GM23248 (cell line): ENCODE measurements at regions not wholly inside any gene's neighbourhood (a gene's known extent, or its start where the extent isn't known, plus 50 kb on each side); places are given as distances from the start of the nearest gene placed in this dataset.

Experiments used
- DNase-seq: peaks from one replicate; pipeline ENCODE4 v3.0.0-alpha.2; 2015
- H2AFZ ChIP-seq: fragments of 200-600 bp; sonication (generic); 2 replicates; pipeline ENCODE4 v1.6.1; 2016; ENCODE audit warnings: antibody characterized with exemption
- H3F3A ChIP-seq: fragments of 200-600 bp; sonication (generic); 2 replicates; pipeline ENCODE4 v1.6.1; 2016; ENCODE audit warnings: mild to moderate bottlenecking, antibody characterized with exemption, mixed run types; ENCODE audit not compliant: insufficient read depth
- H3K27ac ChIP-seq: fragments of 200-600 bp; sonication (generic); 2 replicates; pipeline ENCODE4 v1.5.1; 2016; ENCODE audit warnings: mild to moderate bottlenecking
- H3K27me3 ChIP-seq: fragments of 200-600 bp; sonication (generic); replicated peaks from 2 replicates; pipeline ENCODE4 v1.6.1; 2016; ENCODE audit warnings: mild to moderate bottlenecking; ENCODE audit not compliant: insufficient read depth
- H3K36me3 ChIP-seq: fragments of 200-600 bp; sonication (generic); 2 replicates; pipeline ENCODE4 v1.6.1; 2016; ENCODE audit warnings: low read depth, mild to moderate bottlenecking
- H3K4me1 ChIP-seq: fragments of 200-600 bp; sonication (generic); 2 replicates; pipeline ENCODE4 v1.6.1; 2016; ENCODE audit warnings: mild to moderate bottlenecking; ENCODE audit not compliant: insufficient read depth
- H3K4me2 ChIP-seq: fragments of 200-600 bp; sonication (generic); one replicate; pipeline ENCODE4 v1.6.1; 2016; ENCODE audit warnings: mild to moderate bottlenecking; ENCODE audit not compliant: unreplicated experiment
- H3K4me3 ChIP-seq: fragments of 200-600 bp; sonication (generic); 2 replicates; pipeline ENCODE4 v1.5.1; 2016; ENCODE audit warnings: mild to moderate bottlenecking
- H3K79me2 ChIP-seq: fragments of 200-600 bp; sonication (generic); 2 replicates; pipeline ENCODE4 v1.6.1; 2016; ENCODE audit warnings: mild to moderate bottlenecking; ENCODE audit not compliant: insufficient read depth
- H3K9ac ChIP-seq: fragments of 200-600 bp; sonication (generic); 2 replicates; pipeline ENCODE4 v1.6.1; 2016; ENCODE audit warnings: mild to moderate bottlenecking
- H3K9me2 ChIP-seq: fragments of 200-600 bp; sonication (generic); 2 replicates; pipeline ENCODE4 v1.6.1; 2016; ENCODE audit warnings: mixed run types, mild to moderate bottlenecking, moderate library complexity; ENCODE audit not compliant: insufficient read depth
- H3K9me3 ChIP-seq: fragments of 200-600 bp; sonication (generic); one replicate; pipeline ENCODE4 v1.6.1; 2017; ENCODE audit warnings: low read depth
- H4K20me1 ChIP-seq: fragments of 200-600 bp; sonication (generic); 2 replicates; pipeline ENCODE4 v1.6.0; 2016; ENCODE audit not compliant: insufficient read depth
- EZH2 ChIP-seq: fragments of 200-600 bp; sonication (generic); IDR thresholded peaks from 2 replicates; pipeline ENCODE4 v1.6.1; 2018; ENCODE audit warnings: antibody characterized with exemption, mild to moderate bottlenecking; ENCODE audit not compliant: insufficient read depth, poor library complexity, severe bottlenecking
- EZH2phosphoT487 ChIP-seq: fragments of 200-600 bp; sonication (generic); IDR thresholded peaks from 2 replicates; pipeline ENCODE4 v1.6.1; 2018; ENCODE audit warnings: antibody characterized with exemption, moderate library complexity, mild to moderate bottlenecking, low read depth; ENCODE audit not compliant: insufficient read depth
- WGBS, 2 experiments: methylation state at CpG; one replicate each; pipeline ENCODE4 v1.1.6; 2015 to 2017; ENCODE audit warnings: low lambda C conversion rate in 2 of 2, low coverage in 1 of 2; ENCODE audit errors: missing lambda C conversion rate in 2 of 2; 5-methylcytosine and 5-hydroxymethylcytosine counted together
- in situ Hi-C: fragments of 300-500 bp; cut with MboI; formaldehyde crosslinking; loops from 2 replicates; pipeline ENCODE4 v1.15.0; 2020

- Histone ChIP-seq H2AFZ (no peak overlapping the region), H3K27ac (no peak overlapping the region), H3K4me2 (no peak overlapping the region), H3K9me2 (no peaks in the 10 kb centered on the region), H4K20me1 (no peaks in the 10 kb centered on the region), H3K36me3 (no peaks in the 10 kb centered on the region), H3F3A (no peaks in the 10 kb centered on the region), H3K27me3 (no peaks in the 10 kb centered on the region), H3K9ac (no peak overlapping the region), H3K4me1 (no peaks in the 10 kb centered on the region), H3K79me2 (no peaks in the 10 kb centered on the region), H3K9me3 (no peaks in the 10 kb centered on the region), H3K4me3 (no peak overlapping the region)
- no peak for DNase-seq
- TF ChIP-seq EZH2phosphoT487 (no peak), EZH2 (no peak)
- in situ Hi-C loops: no loop called here
- WGBS, 2 experiments: 38 to 64% methylated on average over 1 of the region's 1 CpG
These were observed 644.4 kb downstream of the CBLN4 start for GRCh38 chr20:55360895-55361294.

GRCh38 chr20:55354720-55355119 lies 650.6 kb downstream of the CBLN4 start:
- Histone ChIP-seq H2AFZ (no peak overlapping the region), H3K27me3 (no peaks in the 10 kb centered on the region), H3K4me1 (no peaks in the 10 kb centered on the region), H3K36me3 (no peaks in the 10 kb centered on the region), H3K9ac (no peak overlapping the region), H4K20me1 (no peaks in the 10 kb centered on the region), H3K9me3 (no peaks in the 10 kb centered on the region), H3F3A (no peaks in the 10 kb centered on the region), H3K4me3 (no peak overlapping the region), H3K4me2 (no peak overlapping the region), H3K79me2 (no peaks in the 10 kb centered on the region), H3K9me2 (no peaks in the 10 kb centered on the region), H3K27ac (no peak overlapping the region)
- TF ChIP-seq EZH2: no peak
- TF ChIP-seq EZH2phosphoT487: no peak
- DNase-seq: no peak
- 4 to 8% methylated on average over 3 of the region's 3 CpGs for WGBS, 2 experiments
- in situ Hi-C loops: no loop called here

GRCh38 chr20:55353206-55353605 lies 652.1 kb downstream of the CBLN4 start:
- Histone ChIP-seq H3K79me2 (no peaks in the 10 kb centered on the region), H3K27me3 (no peaks in the 10 kb centered on the region), H3K27ac (no peak overlapping the region), H3K36me3 (no peaks in the 10 kb centered on the region), H3K9me3 (no peaks in the 10 kb centered on the region), H3F3A (no peaks in the 10 kb centered on the region), H4K20me1 (no peaks in the 10 kb centered on the region), H3K9me2 (no peaks in the 10 kb centered on the region), H2AFZ (no peak overlapping the region), H3K4me2 (no peak overlapping the region), H3K9ac (no peak overlapping the region), H3K4me1 (no peaks in the 10 kb centered on the region), H3K4me3 (no peak overlapping the region)
- 13% methylated on average over 1 of the region's 1 CpG for WGBS, 2 experiments
- no peak for DNase-seq
- TF ChIP-seq EZH2phosphoT487 (no peak), EZH2 (no peak)
- in situ Hi-C loops: no loop called here

- no peak overlapping the region for H3K4me2 ChIP-seq
- H3K9ac ChIP-seq: no peak overlapping the region
- no peaks in the 10 kb centered on the region for H3K79me2 ChIP-seq
- no peak for DNase-seq
- no peak for TF ChIP-seq EZH2
- in situ Hi-C loops: no loop called here
- no peaks in the 10 kb centered on the region for H3K9me3 ChIP-seq
- no peaks in the 10 kb centered on the region for H3K9me2 ChIP-seq
- 34 to 44% methylated on average over 5 of the region's 5 CpGs for WGBS, 2 experiments
- H3K27ac ChIP-seq: no peak overlapping the region
- H2AFZ ChIP-seq: no peak overlapping the region
- no peaks in the 10 kb centered on the region for H3K4me1 ChIP-seq
- no peaks in the 10 kb centered on the region for H3K27me3 ChIP-seq
- H3K4me3 ChIP-seq: no peak overlapping the region
- no peaks in the 10 kb centered on the region for H3F3A ChIP-seq
- no peaks in the 10 kb centered on the region for H3K36me3 ChIP-seq
- H4K20me1 ChIP-seq: no peaks in the 10 kb centered on the region
These were observed 657.1 kb downstream of the CBLN4 start for GRCh38 chr20:55348223-55348622.

GRCh38 chr20:55342822-55343221 lies 662.5 kb downstream of the CBLN4 start:
- Histone ChIP-seq H3K36me3 (no peaks in the 10 kb centered on the region), H3K4me1 (no peaks in the 10 kb centered on the region), H3F3A (no peaks in the 10 kb centered on the region), H3K27me3 (no peaks in the 10 kb centered on the region), H3K9ac (no peak overlapping the region), H3K79me2 (no peaks in the 10 kb centered on the region), H4K20me1 (no peaks in the 10 kb centered on the region), H3K27ac (no peak overlapping the region), H3K9me2 (no peaks in the 10 kb centered on the region), H3K4me2 (no peak overlapping the region), H3K9me3 (no peaks in the 10 kb centered on the region), H3K4me3 (no peak overlapping the region), H2AFZ (no peak overlapping the region)
- DNase-seq: no peak
- no peak for TF ChIP-seq EZH2phosphoT487
- no peak for TF ChIP-seq EZH2
- WGBS, 2 experiments: 36 to 37% methylated on average over 3 of the region's 3 CpGs
- in situ Hi-C loops: no loop called here
